GM18873 (cell line): ENCODE measurements at regions not wholly inside any gene's neighbourhood (a gene's known extent, or its start where the extent isn't known, plus 50 kb on each side); places are given as distances from the start of the nearest gene placed in this dataset.

Experiments
- ATAC-seq: cut with Tn5 transposase; IDR thresholded peaks from one replicate; pipeline ENCODE4 v1.9.1; 2021; ENCODE audit warnings: mild to moderate bottlenecking, moderate library complexity, moderate number of reproducible peaks; ENCODE audit not compliant: unreplicated experiment, low FRiP score

DNA sequence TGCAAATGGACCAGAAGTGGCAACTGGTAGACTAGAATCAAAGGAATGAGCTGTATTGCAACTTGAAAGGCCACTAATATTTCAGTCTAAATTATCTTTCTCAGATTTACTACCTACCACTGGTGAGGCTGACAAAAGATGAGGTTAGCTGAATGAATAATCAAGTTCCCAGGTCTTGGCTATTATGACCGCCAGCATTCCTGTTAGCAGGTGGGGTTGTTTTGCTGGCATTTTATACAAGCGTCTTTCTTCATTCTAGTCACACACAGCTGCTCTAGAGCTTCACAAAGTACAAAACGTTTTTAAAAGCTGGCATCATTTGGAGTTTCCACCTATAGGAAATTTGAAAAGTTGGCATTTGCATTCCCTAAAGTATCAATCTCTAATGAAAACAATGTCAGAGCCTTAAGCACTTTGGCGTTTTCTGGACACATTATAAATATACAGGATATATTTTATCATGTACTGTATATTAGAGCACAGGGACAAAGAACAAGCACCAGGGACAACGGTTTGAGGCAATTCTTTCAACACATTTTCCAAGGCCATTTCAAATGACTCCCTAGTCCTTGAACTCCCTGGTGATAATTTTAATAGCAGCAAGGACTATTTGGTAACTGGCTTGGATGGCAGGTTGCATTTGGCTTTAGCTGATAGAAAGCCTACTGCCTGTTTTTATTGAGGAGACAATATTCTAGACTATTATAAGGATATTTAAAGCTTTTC is 410.2 kb upstream of the CHST9 start:
- no peak for ATAC-seq

- ATAC-seq: no peak
These were observed 400.6 kb upstream of the CHST9 start for GRCh38 chr18:27585602-27586173.

- ATAC-seq: no peak
These were observed 398.4 kb upstream of the CHST9 start for GRCh38 chr18:27583466-27583865.

DNA sequence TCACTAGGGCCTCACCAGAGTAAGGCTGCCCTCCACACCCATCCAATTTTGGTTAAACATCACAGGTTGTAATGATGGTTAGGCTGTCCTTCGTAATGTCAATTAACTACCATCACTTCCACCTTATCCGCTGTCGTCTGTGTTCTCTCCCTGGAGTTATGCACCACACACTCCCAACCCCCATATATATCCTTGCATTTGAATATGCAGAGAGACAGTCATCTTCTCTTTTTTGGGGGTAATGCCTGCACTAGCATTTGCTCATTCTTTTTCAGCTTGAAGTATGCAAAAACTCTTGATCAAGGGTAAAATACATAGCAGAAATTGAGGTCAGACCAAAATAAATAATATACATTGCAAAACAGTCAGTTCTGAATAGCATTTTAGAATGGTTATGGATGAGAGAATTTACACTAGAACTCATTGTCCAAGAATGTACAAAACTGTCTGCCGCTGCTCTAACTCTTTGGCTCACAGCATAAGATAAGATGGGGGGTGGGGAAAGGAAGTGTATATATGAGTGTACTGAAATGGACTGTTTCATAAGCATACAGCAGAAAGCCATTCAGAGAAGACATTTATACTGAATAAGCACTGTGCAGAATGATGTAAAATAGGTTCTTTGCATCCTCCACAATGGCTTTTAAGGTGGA is 397.8 kb upstream of the CHST9 start:
- no peak for ATAC-seq

DNA sequence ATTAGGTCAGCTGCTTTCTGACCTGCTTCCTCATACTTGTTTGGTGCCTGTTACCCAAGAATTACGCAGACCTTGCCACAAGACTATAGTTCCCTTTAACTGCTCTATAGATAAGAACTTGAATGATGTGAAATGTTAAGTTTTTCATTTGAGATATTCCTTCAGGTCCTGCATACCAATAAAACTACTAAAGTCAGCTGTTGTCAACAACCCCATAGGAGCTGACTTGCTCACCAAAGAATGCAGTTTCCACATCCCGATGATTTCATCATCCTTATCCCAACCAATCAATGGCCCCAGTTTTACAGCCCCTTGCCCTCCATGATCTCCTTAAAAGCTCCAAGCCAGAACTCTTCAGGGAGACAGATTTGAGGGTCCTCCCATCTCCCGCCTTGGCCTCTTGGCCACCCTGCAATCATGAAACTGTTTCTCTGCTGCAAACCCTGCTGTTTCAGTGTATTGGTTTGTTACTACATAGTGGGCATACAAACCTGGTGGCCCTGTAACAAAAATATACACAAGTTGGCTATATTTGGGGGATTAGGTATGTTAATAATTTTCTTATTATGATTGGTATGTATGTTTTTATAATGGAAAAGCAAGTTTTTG is 396.3 kb upstream of the CHST9 start:
- no peak for ATAC-seq

DNA sequence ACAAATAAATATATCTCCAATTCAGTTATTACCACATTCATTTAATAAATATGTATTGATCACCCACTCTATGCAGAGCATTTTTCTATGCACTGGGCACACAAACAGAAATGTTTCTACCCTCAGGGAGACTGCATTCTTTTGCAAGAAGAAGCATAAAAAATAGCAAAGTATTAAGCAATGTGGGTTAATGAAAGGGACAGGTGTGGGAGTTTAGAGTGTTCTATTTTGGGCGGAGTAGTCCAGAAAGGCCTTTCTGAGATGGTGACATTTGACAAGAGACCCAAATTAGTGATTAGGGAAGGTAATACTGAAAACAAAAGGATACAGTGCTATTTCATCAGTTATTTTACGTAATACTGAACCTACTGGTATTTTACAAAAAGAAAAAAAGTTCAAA is 394.3 kb upstream of the CHST9 start:
- ATAC-seq: no peak

DNA sequence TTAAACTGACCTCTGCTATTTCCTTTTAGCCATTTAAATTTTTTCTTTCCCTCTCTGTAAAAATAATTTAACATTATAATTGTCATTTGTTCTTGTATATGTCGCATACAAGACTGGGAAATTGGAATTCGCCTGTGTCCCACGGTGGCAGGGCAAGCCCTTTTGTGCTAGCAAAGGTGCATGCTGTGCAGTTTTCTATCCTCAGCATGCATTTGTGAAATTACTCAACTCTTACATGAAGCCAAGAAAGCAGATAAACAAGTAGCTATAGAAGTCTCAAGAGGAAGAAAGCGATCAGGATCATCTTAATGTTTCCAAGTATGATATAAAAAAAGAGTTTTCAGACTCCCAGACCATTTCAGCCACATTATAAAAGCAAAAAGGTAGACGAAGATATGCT is 392.6 kb upstream of the CHST9 start:
- ATAC-seq: no peak

GRCh38 chr18:27577265-27577664 is 392.2 kb upstream of the CHST9 start:
- no peak for ATAC-seq

- no peak for ATAC-seq
These were observed 382.3 kb upstream of the CHST9 start for GRCh38 chr18:27567434-27567833.

DNA sequence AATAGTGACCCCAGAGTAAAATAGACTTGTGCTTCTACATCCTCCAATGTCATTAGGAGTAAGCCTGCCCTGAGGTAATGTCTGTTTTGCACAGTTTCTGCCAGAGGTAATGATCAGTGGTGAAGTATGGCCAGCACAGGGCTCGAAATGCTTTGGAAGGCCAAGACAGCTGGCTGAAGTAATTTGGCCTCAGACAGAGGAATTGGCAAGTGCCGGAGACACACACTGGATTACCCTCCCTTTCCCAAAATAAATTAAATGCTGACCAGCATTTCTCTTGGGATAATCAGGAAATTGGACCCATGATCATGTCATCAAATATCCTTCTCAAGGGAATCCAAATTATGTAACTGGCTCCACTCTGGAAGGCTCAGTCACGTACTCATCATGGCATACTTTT is 379.0 kb upstream of the CHST9 start:
- ATAC-seq: no peak

- ATAC-seq: no peak
These were observed 373.5 kb upstream of the CHST9 start for GRCh38 chr18:27558388-27559155.

- no peak for ATAC-seq
These were observed 371.6 kb upstream of the CHST9 start for GRCh38 chr18:27556741-27557140.

- no peak for ATAC-seq
These were observed 364.4 kb upstream of the CHST9 start for GRCh38 chr18:27549335-27550039.

DNA sequence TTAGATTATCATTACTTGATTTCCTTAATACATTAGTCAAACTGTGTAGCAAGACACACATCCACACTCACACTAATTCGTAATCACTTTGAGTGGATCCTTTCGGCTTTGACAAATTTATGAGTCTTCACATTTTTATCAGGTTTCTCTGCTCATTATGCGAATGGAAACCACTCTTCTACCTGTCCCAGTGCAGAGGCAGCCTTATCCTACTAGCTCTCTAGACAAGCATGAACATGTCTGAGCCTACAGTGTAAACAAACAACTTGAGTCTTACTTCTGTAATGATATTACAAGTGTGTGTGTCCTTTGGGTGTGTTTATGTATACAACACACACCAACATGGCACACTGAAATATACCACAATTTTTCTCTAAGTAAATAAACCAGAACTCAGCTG is 361.9 kb upstream of the CHST9 start:
- ATAC-seq: no peak

- no peak for ATAC-seq
These were observed 359.1 kb upstream of the CHST9 start for GRCh38 chr18:27544206-27544605.

DNA sequence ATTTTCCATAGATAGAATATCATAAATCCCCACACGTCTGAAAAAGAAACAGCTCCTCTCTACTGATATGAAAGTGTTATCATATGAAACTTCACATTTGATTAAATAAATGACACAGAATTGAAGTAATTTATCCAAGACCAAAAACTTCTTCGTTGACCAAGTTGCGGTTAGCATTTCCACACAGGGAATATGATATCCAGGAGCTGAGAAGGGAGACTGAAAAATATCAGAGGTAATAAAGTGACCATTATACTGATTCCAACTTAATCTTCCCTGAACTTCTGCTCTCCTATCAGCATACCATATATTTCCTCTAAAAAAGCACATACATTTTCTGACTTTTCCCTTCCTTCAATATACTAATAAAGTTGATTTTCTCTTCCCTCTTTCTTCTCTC is 356.2 kb upstream of the CHST9 start:
- ATAC-seq: no peak

GRCh38 chr18:27540111-27540510 is 355.0 kb upstream of the CHST9 start:
- no peak for ATAC-seq

GRCh38 chr18:27528925-27529521 is 343.9 kb upstream of the CHST9 start:
- no peak for ATAC-seq

GRCh38 chr18:27527856-27528255 is 342.7 kb upstream of the CHST9 start:
- ATAC-seq: no peak

- no peak for ATAC-seq
These were observed 335.3 kb upstream of the CHST9 start for GRCh38 chr18:27520401-27520800.
